ENCODE measurements at regions not wholly inside any gene's neighbourhood (a gene's known extent, or its start where the extent isn't known, plus 50 kb on each side); places are given as distances from the start of the nearest gene placed in this dataset.

GRCh38 chr13:33742321-33742720, 75.6 kb upstream of the RFC3 start:
- Histone ChIP-seq H3K27ac (ENCODE audit: insufficient read depth in 1 of 2, low read depth in 1 of 2, low read length in 2 of 2, poor library complexity in 1 of 2, severe bottlenecking in 2 of 2) (no peak overlapping the region), H3K27me3 (replicated peaks in 2 of 5; ENCODE audit: control insufficient read depth in 4 of 5, insufficient read depth in 5 of 5, low read length in 4 of 5) (no peaks in the 10 kb centered on the region), H3K36me3 (ENCODE audit: control insufficient read depth in 4 of 4, insufficient read depth in 4 of 4, low read length in 3 of 4) (no peaks in the 10 kb centered on the region), H3K9me3 (ENCODE audit: control extremely low read depth in 1 of 5, control insufficient read depth in 4 of 5, insufficient read depth in 2 of 5, low read depth in 1 of 5, low read length in 4 of 5) (no peaks in the 10 kb centered on the region), H3K4me1 (ENCODE audit: control extremely low read depth in 1 of 4, control insufficient read depth in 4 of 4, insufficient read depth in 4 of 4, low read length in 3 of 4) (peaks cover 0 to 14% (median 0%) of the 10 kb centered on the region in 4 experiments), H3K4me3 (ENCODE audit: control insufficient read depth in 1 of 7, extremely low read depth in 1 of 7, insufficient read depth in 4 of 7, low read depth in 2 of 7, low read length in 6 of 7) (no peak overlapping the region)
- WGBS (ENCODE audit: insufficient coverage): 97% methylated on average over 3 of the region's 4 CpGs
- ChIA-PET POLR2A (no interaction called here), CTCF (no interaction called here)
- DNase-seq: no peak

- CTCF ChIA-PET: no interaction called here
- Histone ChIP-seq H3K27ac (ENCODE audit: insufficient read depth in 1 of 2, low read depth in 1 of 2, low read length in 2 of 2, poor library complexity in 1 of 2, severe bottlenecking in 2 of 2) (no peak overlapping the region), H3K4me3 (ENCODE audit: control insufficient read depth in 1 of 7, extremely low read depth in 1 of 7, insufficient read depth in 4 of 7, low read depth in 2 of 7, low read length in 6 of 7) (no peak overlapping the region), H3K36me3 (ENCODE audit: control insufficient read depth in 4 of 4, insufficient read depth in 4 of 4, low read length in 3 of 4) (no peaks in the 10 kb centered on the region), H3K9me3 (ENCODE audit: control extremely low read depth in 1 of 5, control insufficient read depth in 4 of 5, insufficient read depth in 2 of 5, low read depth in 1 of 5, low read length in 4 of 5) (peaks cover 0 to 7% (median 0%) of the 10 kb centered on the region in 5 experiments), H3K4me1 (ENCODE audit: control extremely low read depth in 1 of 4, control insufficient read depth in 4 of 4, insufficient read depth in 4 of 4, low read length in 3 of 4) (peaks cover 0 to 14% (median 0%) of the 10 kb centered on the region in 4 experiments), H3K27me3 (replicated peaks in 2 of 5; ENCODE audit: control insufficient read depth in 4 of 5, insufficient read depth in 5 of 5, low read length in 4 of 5) (no peaks in the 10 kb centered on the region)
- 83% methylated on average over 3 of the region's 6 CpGs for WGBS (ENCODE audit: insufficient coverage)
- POLR2A ChIA-PET: no interaction called here
- DNase-seq: peak in 2 of 3 donors; percentile 16 to 25
Observed at GRCh38 chr13:33743438-33744368, 74.2 kb upstream of the RFC3 start.

- no peak overlapping the region for H3K27ac ChIP-seq (ENCODE audit: insufficient read depth in 1 of 2, low read depth in 1 of 2, low read length in 2 of 2, poor library complexity in 1 of 2, severe bottlenecking in 2 of 2)
- ChIA-PET POLR2A (no interaction called here), CTCF (no interaction called here)
- WGBS (ENCODE audit: insufficient coverage): no CpG with 5 or more reads among the region's 3 CpGs
- H3K4me1 ChIP-seq (ENCODE audit: control extremely low read depth in 1 of 4, control insufficient read depth in 4 of 4, insufficient read depth in 4 of 4, low read length in 3 of 4): peaks cover 0 to 14% (median 0%) of the 10 kb centered on the region in 4 experiments
- H3K36me3 ChIP-seq (ENCODE audit: control insufficient read depth in 4 of 4, insufficient read depth in 4 of 4, low read length in 3 of 4): no peaks in the 10 kb centered on the region
- peaks cover 0 to 7% (median 0%) of the 10 kb centered on the region in 5 experiments for H3K9me3 ChIP-seq (ENCODE audit: control extremely low read depth in 1 of 5, control insufficient read depth in 4 of 5, insufficient read depth in 2 of 5, low read depth in 1 of 5, low read length in 4 of 5)
- H3K27me3 ChIP-seq (replicated peaks in 2 of 5; ENCODE audit: control insufficient read depth in 4 of 5, insufficient read depth in 5 of 5, low read length in 4 of 5): no peaks in the 10 kb centered on the region
- H3K4me3 ChIP-seq (ENCODE audit: control insufficient read depth in 1 of 7, extremely low read depth in 1 of 7, insufficient read depth in 4 of 7, low read depth in 2 of 7, low read length in 6 of 7): no peak overlapping the region
- DNase-seq: no peak
Observed at GRCh38 chr13:33744589-33745369, 73.2 kb upstream of the RFC3 start.

- WGBS (ENCODE audit: insufficient coverage): 97% methylated on average over 3 of the region's 7 CpGs
- Histone ChIP-seq H3K27me3 (replicated peaks in 2 of 5; ENCODE audit: control insufficient read depth in 4 of 5, insufficient read depth in 5 of 5, low read length in 4 of 5) (no peaks in the 10 kb centered on the region), H3K4me3 (ENCODE audit: control insufficient read depth in 1 of 7, extremely low read depth in 1 of 7, insufficient read depth in 4 of 7, low read depth in 2 of 7, low read length in 6 of 7) (no peak overlapping the region), H3K36me3 (ENCODE audit: control insufficient read depth in 4 of 4, insufficient read depth in 4 of 4, low read length in 3 of 4) (no peaks in the 10 kb centered on the region), H3K27ac (ENCODE audit: insufficient read depth in 1 of 2, low read depth in 1 of 2, low read length in 2 of 2, poor library complexity in 1 of 2, severe bottlenecking in 2 of 2) (no peak overlapping the region), H3K9me3 (ENCODE audit: control extremely low read depth in 1 of 5, control insufficient read depth in 4 of 5, insufficient read depth in 2 of 5, low read depth in 1 of 5, low read length in 4 of 5) (peaks cover 0 to 7% (median 0%) of the 10 kb centered on the region in 5 experiments), H3K4me1 (ENCODE audit: control extremely low read depth in 1 of 4, control insufficient read depth in 4 of 4, insufficient read depth in 4 of 4, low read length in 3 of 4) (peaks cover 0 to 14% (median 0%) of the 10 kb centered on the region in 4 experiments)
- DNase-seq: no peak
- POLR2A ChIA-PET: no interaction called here
- CTCF ChIA-PET: no interaction called here
Observed at GRCh38 chr13:33745370-33746324, 72.3 kb upstream of the RFC3 start.

GRCh38 chr13:33746867-33747266, 71.1 kb upstream of the RFC3 start:
- Histone ChIP-seq H3K27ac (ENCODE audit: insufficient read depth in 1 of 2, low read depth in 1 of 2, low read length in 2 of 2, poor library complexity in 1 of 2, severe bottlenecking in 2 of 2) (no peak overlapping the region), H3K9me3 (ENCODE audit: control extremely low read depth in 1 of 5, control insufficient read depth in 4 of 5, insufficient read depth in 2 of 5, low read depth in 1 of 5, low read length in 4 of 5) (peaks cover 0 to 7% (median 0%) of the 10 kb centered on the region in 5 experiments), H3K4me1 (ENCODE audit: control extremely low read depth in 1 of 4, control insufficient read depth in 4 of 4, insufficient read depth in 4 of 4, low read length in 3 of 4) (peaks cover 0 to 14% (median 0%) of the 10 kb centered on the region in 4 experiments), H3K27me3 (replicated peaks in 2 of 5; ENCODE audit: control insufficient read depth in 4 of 5, insufficient read depth in 5 of 5, low read length in 4 of 5) (no peaks in the 10 kb centered on the region), H3K4me3 (ENCODE audit: control insufficient read depth in 1 of 7, extremely low read depth in 1 of 7, insufficient read depth in 4 of 7, low read depth in 2 of 7, low read length in 6 of 7) (no peak overlapping the region), H3K36me3 (ENCODE audit: control insufficient read depth in 4 of 4, insufficient read depth in 4 of 4, low read length in 3 of 4) (no peaks in the 10 kb centered on the region)
- DNase-seq: no peak
- POLR2A ChIA-PET: no interaction called here
- WGBS (ENCODE audit: insufficient coverage): no CpG with 5 or more reads among the region's 2 CpGs
- CTCF ChIA-PET: no interaction called here

DNA sequence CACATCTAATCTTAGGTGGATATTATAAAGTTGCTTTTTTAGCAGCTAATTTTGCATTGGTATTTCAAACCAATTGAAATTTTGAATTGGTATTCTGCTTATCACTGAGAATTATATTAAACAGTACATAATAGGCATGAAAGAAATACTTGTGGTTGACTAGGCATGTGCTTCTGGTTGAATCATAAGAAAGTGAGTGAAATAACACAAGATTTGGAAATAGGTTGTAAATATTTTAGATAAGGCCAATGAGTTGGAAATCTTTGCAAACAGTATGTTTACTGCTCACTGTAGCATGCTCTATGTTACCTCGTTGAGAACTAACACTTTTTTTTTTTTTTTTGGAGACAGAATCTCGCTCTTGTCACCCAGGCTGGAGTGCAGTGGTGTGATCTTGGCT, 66.8 kb upstream of the RFC3 start:
- CTCF ChIA-PET: no interaction called here
- no peaks in the 10 kb centered on the region for H3K36me3 ChIP-seq (ENCODE audit: control insufficient read depth in 4 of 4, insufficient read depth in 4 of 4, low read length in 3 of 4)
- no peak overlapping the region for H3K27ac ChIP-seq (ENCODE audit: insufficient read depth in 1 of 2, low read depth in 1 of 2, low read length in 2 of 2, poor library complexity in 1 of 2, severe bottlenecking in 2 of 2)
- WGBS (ENCODE audit: insufficient coverage): no CpG with 5 or more reads among the region's 2 CpGs
- H3K9me3 ChIP-seq (ENCODE audit: control extremely low read depth in 1 of 5, control insufficient read depth in 4 of 5, insufficient read depth in 2 of 5, low read depth in 1 of 5, low read length in 4 of 5): peaks cover 0 to 7% (median 0%) of the 10 kb centered on the region in 5 experiments
- POLR2A ChIA-PET: no interaction called here
- no peak overlapping the region for H3K4me3 ChIP-seq (ENCODE audit: control insufficient read depth in 1 of 7, extremely low read depth in 1 of 7, insufficient read depth in 4 of 7, low read depth in 2 of 7, low read length in 6 of 7)
- no peak for DNase-seq
- H3K27me3 ChIP-seq (replicated peaks in 2 of 5; ENCODE audit: control insufficient read depth in 4 of 5, insufficient read depth in 5 of 5, low read length in 4 of 5): no peaks in the 10 kb centered on the region
- H3K4me1 ChIP-seq (ENCODE audit: control extremely low read depth in 1 of 4, control insufficient read depth in 4 of 4, insufficient read depth in 4 of 4, low read length in 3 of 4): no peaks in the 10 kb centered on the region
